CD4-positive, alpha-beta T cell (primary cell): ENCODE measurements at regions not wholly inside any gene's neighbourhood (a gene's known extent, or its start where the extent isn't known, plus 50 kb on each side); places are given as distances from the start of the nearest gene placed in this dataset.

Experiments
- ATAC-seq: fragments of 200-7000 bp; cut with Tn5 transposase; one replicate; pipeline ENCODE4 v1.10.0; 2022; ENCODE audit warnings: mild to moderate bottlenecking; ENCODE audit not compliant: poor library complexity
- CTCF ChIA-PET: fragments of 350-600 bp; sonication (Branson Sonifier 250); formaldehyde crosslinking; loops from one replicate; lab custom pipeline; 2021; ENCODE audit warnings: antibody characterized with exemption, inconsistent platforms; lab: Charles Lee
- POLR2A ChIA-PET: fragments of 350-600 bp; sonication (Branson Sonifier 250); formaldehyde crosslinking; loops from one replicate; lab custom pipeline; 2021; ENCODE audit warnings: antibody characterized with exemption, inconsistent platforms; lab: Charles Lee
- DNase-seq, 14 experiments: peaks; one replicate each; pipeline ENCODE4 v3.0.0-alpha.2; 2013 to 2020; ENCODE audit warnings: mixed read lengths in 2 of 14
- H3K27ac ChIP-seq, 2 donors: one replicate each; pipeline versions ENCODE4 v1.5.1 to v1.7.0; 2013; ENCODE audit warnings: low read length in 2 of 2, low read depth in 1 of 2, mild to moderate bottlenecking in 1 of 2
- H3K27me3 ChIP-seq, 2 experiments: 1 replicate in 1 of 2; 2 replicates in 1 of 2; pipeline versions ENCODE4 v1.6.1 to v1.7.0; 2013; ENCODE audit warnings: low read length in 2 of 2, control low read depth in 1 of 2, mild to moderate bottlenecking in 1 of 2, moderate library complexity in 1 of 2; ENCODE audit not compliant: insufficient read depth in 2 of 2, control insufficient read depth in 1 of 2
- H3K36me3 ChIP-seq: one replicate; pipeline ENCODE4 v1.6.1; 2013; ENCODE audit warnings: low read length, control low read depth; ENCODE audit not compliant: insufficient read depth
- H3K4me1 ChIP-seq: one replicate; pipeline ENCODE4 v1.6.1; 2013; ENCODE audit warnings: low read length, control low read depth; ENCODE audit not compliant: insufficient read depth
- H3K4me3 ChIP-seq: one replicate; pipeline ENCODE4 v1.5.1; 2013; ENCODE audit warnings: mild to moderate bottlenecking, low read length, moderate library complexity
- H3K9me3 ChIP-seq, 2 experiments: 1 replicate in 1 of 2; 2 replicates in 1 of 2; pipeline versions ENCODE4 v1.6.1 to v1.7.0; 2013; ENCODE audit warnings: low read length in 2 of 2, mild to moderate bottlenecking in 2 of 2, control low read depth in 1 of 2, moderate library complexity in 1 of 2; ENCODE audit not compliant: control insufficient read depth in 1 of 2, insufficient read depth in 1 of 2
- H3K27ac Mint-ChIP-seq: one replicate; pipeline ENCODE4 v1.8.0; 2020; ENCODE audit warnings: mixed read lengths
- H3K27me3 Mint-ChIP-seq: one replicate; pipeline ENCODE4 v1.8.0; 2021; ENCODE audit warnings: mixed read lengths
- H3K36me3 Mint-ChIP-seq: one replicate; pipeline ENCODE4 v1.8.0; 2021; ENCODE audit warnings: low read depth, mixed read lengths
- H3K4me1 Mint-ChIP-seq: one replicate; pipeline ENCODE4 v1.8.0; 2021; ENCODE audit warnings: low read depth, mixed read lengths
- H3K4me3 Mint-ChIP-seq: one replicate; pipeline ENCODE4 v1.8.0; 2020; ENCODE audit warnings: mild to moderate bottlenecking, mixed read lengths
- H3K9me3 Mint-ChIP-seq: one replicate; pipeline ENCODE4 v1.8.0; 2020; ENCODE audit warnings: mixed read lengths
- CTCF ChIP-seq: fragments of 200-600 bp; IDR thresholded peaks from one replicate; pipeline ENCODE4 v1.8.0; 2022; ENCODE audit warnings: antibody characterized with exemption, mild to moderate bottlenecking
- intact Hi-C, 2 experiments: fragments of 100-400 bp; cut with DNase I in 1 of 2; cut with micrococcal nuclease in 1 of 2; formaldehyde crosslinking; loops; one replicate each; pipeline versions ENCODE4 v1.15.1 to v1.9.0; 2023 to 2025; cut with DNase I, micrococcal nuclease

GRCh38 chr16:65769776-65770438 is 596.6 kb upstream of the CDH5 start:
- no peak for TF ChIP-seq CTCF
- ATAC-seq (no peak), DNase-seq (no peak)
- no peaks in the 10 kb centered on the region for H3K27me3 Mint-ChIP-seq
- Histone ChIP-seq H3K27me3 (no peaks in the 10 kb centered on the region), H3K4me1 (no peaks in the 10 kb centered on the region), H3K36me3 (no peaks in the 10 kb centered on the region), H3K27ac (no peak overlapping the region), H3K9me3 (peaks cover 0 to 17% of the 10 kb centered on the region in 2 experiments), H3K4me3 (no peak overlapping the region)
- H3K36me3 Mint-ChIP-seq = no peaks in the 10 kb centered on the region
- peaks cover 5% of the 10 kb centered on the region for H3K9me3 Mint-ChIP-seq
- POLR2A ChIA-PET = no interaction called here
- intact Hi-C loops = no loop called here
- H3K4me3 Mint-ChIP-seq = no peak overlapping the region
- H3K4me1 Mint-ChIP-seq = no peaks in the 10 kb centered on the region
- CTCF ChIA-PET = no interaction called here
- no peak overlapping the region for H3K27ac Mint-ChIP-seq

GRCh38 chr16:65769055-65769465 is 597.4 kb upstream of the CDH5 start:
- Mint-ChIP-seq H3K36me3 (no peaks in the 10 kb centered on the region), H3K4me1 (no peaks in the 10 kb centered on the region), H3K9me3 (peaks cover 5% of the 10 kb centered on the region), H3K4me3 (no peak overlapping the region), H3K27ac (no peak overlapping the region), H3K27me3 (no peaks in the 10 kb centered on the region)
- H3K27me3 ChIP-seq = no peaks in the 10 kb centered on the region
- TF ChIP-seq CTCF = no peak
- POLR2A ChIA-PET = no interaction called here
- intact Hi-C loops = no loop called here
- DNase-seq = no peak
- H3K9me3 ChIP-seq = peaks cover 0 to 15% of the 10 kb centered on the region in 2 experiments
- no peak overlapping the region for H3K4me3 ChIP-seq
- ATAC-seq = no peak
- no peaks in the 10 kb centered on the region for H3K36me3 ChIP-seq
- CTCF ChIA-PET = no interaction called here
- H3K27ac ChIP-seq = no peak overlapping the region
- no peaks in the 10 kb centered on the region for H3K4me1 ChIP-seq

GRCh38 chr16:65767125-65767524 is 599.4 kb upstream of the CDH5 start:
- ATAC-seq = no peak
- no peak for DNase-seq
- Histone ChIP-seq H3K9me3 (peaks cover 0 to 16% of the 10 kb centered on the region in 2 experiments), H3K36me3 (no peaks in the 10 kb centered on the region), H3K27me3 (no peaks in the 10 kb centered on the region), H3K4me1 (no peaks in the 10 kb centered on the region), H3K4me3 (no peak overlapping the region), H3K27ac (no peak overlapping the region)
- Mint-ChIP-seq H3K27me3 (no peaks in the 10 kb centered on the region), H3K9me3 (peaks cover 5% of the 10 kb centered on the region), H3K4me1 (no peaks in the 10 kb centered on the region), H3K4me3 (no peak overlapping the region), H3K36me3 (no peaks in the 10 kb centered on the region), H3K27ac (no peak overlapping the region)
- intact Hi-C loops = no loop called here
- POLR2A ChIA-PET = no interaction called here
- CTCF ChIA-PET = no interaction called here
- no peak for TF ChIP-seq CTCF
